ENCODE measurements at regions not wholly inside any gene's neighbourhood (a gene's known extent, or its start where the extent isn't known, plus 50 kb on each side); places are given as distances from the start of the nearest gene placed in this dataset.

- 0 out of 2 replicates have a peak, but pooled peaks have one; percentile 26 for TF ChIP-seq ZGPAT (CRISPR knock-in tag; IDR thresholded peaks at IDR 0.05)
- no peak for TF ChIP-seq NBN (conservative IDR thresholded peaks at IDR 0.05)
- TF ChIP-seq ZBTB34 (CRISPR knock-in tag; IDR thresholded peaks at IDR 0.05) = no peak
- no peak for TF ChIP-seq DBP (CRISPR knock-in tag; IDR thresholded peaks at IDR 0.05; ENCODE audit: not compliant biosample characterization)
- no peak for TF ChIP-seq ADNP (CRISPR knock-in tag; IDR thresholded peaks at IDR 0.05)
- TF ChIP-seq TMF1 (CRISPR knock-in tag; IDR thresholded peaks at IDR 0.05; ENCODE audit: low read depth) = no peak
- TF ChIP-seq CCDC6 (CRISPR knock-in tag; IDR thresholded peaks at IDR 0.05) = no peak
- TF ChIP-seq ZNF44 (CRISPR knock-in tag; IDR thresholded peaks at IDR 0.05) = no peak
- TF ChIP-seq WIZ (CRISPR knock-in tag; IDR thresholded peaks at IDR 0.05) = no peak
- TF ChIP-seq FOSL2 (CRISPR knock-in tag; IDR thresholded peaks at IDR 0.05) = no peak
- no peak for TF ChIP-seq MXI1 (IDR thresholded peaks at IDR 0.05; ENCODE audit: borderline replicate concordance, low read depth, low read length)
- TF ChIP-seq RFXAP (CRISPR knock-in tag; IDR thresholded peaks at IDR 0.05; ENCODE audit: borderline replicate concordance) = no peak
- TF ChIP-seq ARNT2 (CRISPR knock-in tag; IDR thresholded peaks at IDR 0.05; ENCODE audit: low read depth) = no peak
- no peak for TF ChIP-seq KIAA2018 (CRISPR knock-in tag; IDR thresholded peaks at IDR 0.05; ENCODE audit: borderline replicate concordance)
- TF ChIP-seq ZNF800 (CRISPR knock-in tag; IDR thresholded peaks at IDR 0.05) = 0 out of 2 replicates have a peak, but pooled peaks have one; percentile 61
Observed at GRCh38 chr9:107587191-107587963, 97.8 kb upstream of the KLF4 start (continued).

Data from HepG2 (cell line).